Common myeloid progenitor, CD34-positive (primary cell): ENCODE measurements at regions not wholly inside any gene's neighbourhood (a gene's known extent, or its start where the extent isn't known, plus 50 kb on each side); places are given as distances from the start of the nearest gene placed in this dataset.

Experiments
- CTCF ChIA-PET: fragments of 350-600 bp; sonication (Branson Sonifier 250); formaldehyde crosslinking; loops from one replicate; lab custom pipeline; 2021; ENCODE audit warnings: antibody characterized with exemption; lab: Charles Lee
- POLR2A ChIA-PET: fragments of 350-600 bp; sonication (Branson Sonifier 250); formaldehyde crosslinking; loops from one replicate; lab custom pipeline; 2021; ENCODE audit warnings: antibody characterized with exemption; lab: Charles Lee
- DNase-seq, 3 donors: peaks; one replicate each; pipeline versions ENCODE4 v3.0.0 to v3.0.0-alpha.2; 2013
- H3K27ac ChIP-seq, 2 experiments: 1 replicate in 1 of 2; 2 replicates in 1 of 2; pipeline ENCODE4 v1.7.0; 2013; ENCODE audit warnings: inconsistent platforms in 2 of 2, low read length in 2 of 2, mild to moderate bottlenecking in 2 of 2, low read depth in 1 of 2, moderate library complexity in 1 of 2; ENCODE audit not compliant: severe bottlenecking in 2 of 2, insufficient read depth in 1 of 2, poor library complexity in 1 of 2
- H3K27me3 ChIP-seq, 5 experiments: replicated peaks in 2 of 5; 1 replicate in 3 of 5; 2 replicates in 2 of 5; pipeline versions ENCODE4 v1.6.1 to v1.7.0; 2013; ENCODE audit warnings: low read length in 4 of 5, mild to moderate bottlenecking in 2 of 5, moderate library complexity in 2 of 5, inconsistent platforms in 1 of 5; ENCODE audit not compliant: insufficient read depth in 5 of 5, control insufficient read depth in 4 of 5
- H3K36me3 ChIP-seq, 4 experiments: 1 replicate in 2 of 4; 2 replicates in 2 of 4; pipeline versions ENCODE4 v1.6.1 to v1.7.0; 2013; ENCODE audit warnings: low read length in 3 of 4, control low read depth in 1 of 4, mild to moderate bottlenecking in 1 of 4; ENCODE audit not compliant: control insufficient read depth in 4 of 4, insufficient read depth in 4 of 4
- H3K4me1 ChIP-seq, 4 experiments: 1 replicate in 3 of 4; 2 replicates in 1 of 4; pipeline versions ENCODE4 v1.6.1 to v1.7.1; 2013; ENCODE audit warnings: low read length in 3 of 4, mild to moderate bottlenecking in 3 of 4, control low read depth in 1 of 4, inconsistent platforms in 1 of 4, moderate library complexity in 1 of 4; ENCODE audit not compliant: control insufficient read depth in 4 of 4, insufficient read depth in 4 of 4; ENCODE audit errors: control extremely low read depth in 1 of 4
- H3K4me3 ChIP-seq, 7 experiments: 1 replicate in 4 of 7; 2 replicates in 3 of 7; pipeline versions ENCODE4 v1.5.1 to v1.7.0; 2013; ENCODE audit warnings: mild to moderate bottlenecking in 7 of 7, low read length in 6 of 7, moderate library complexity in 6 of 7, inconsistent platforms in 2 of 7, low read depth in 2 of 7, control low read depth in 1 of 7; ENCODE audit not compliant: insufficient read depth in 4 of 7, control insufficient read depth in 1 of 7; ENCODE audit errors: extremely low read depth in 1 of 7
- H3K9me3 ChIP-seq, 5 experiments: 1 replicate in 4 of 5; 2 replicates in 1 of 5; pipeline versions ENCODE4 v1.6.1 to v1.7.1; 2013; ENCODE audit warnings: low read length in 4 of 5, mild to moderate bottlenecking in 2 of 5, inconsistent platforms in 1 of 5, low read depth in 1 of 5, moderate library complexity in 1 of 5; ENCODE audit not compliant: control insufficient read depth in 4 of 5, insufficient read depth in 2 of 5; ENCODE audit errors: control extremely low read depth in 1 of 5
- WGBS: methylation state at CpG from one replicate; pipeline ENCODE4 v1.1.5; 2013; ENCODE audit not compliant: insufficient coverage; 5-methylcytosine and 5-hydroxymethylcytosine counted together

DNA sequence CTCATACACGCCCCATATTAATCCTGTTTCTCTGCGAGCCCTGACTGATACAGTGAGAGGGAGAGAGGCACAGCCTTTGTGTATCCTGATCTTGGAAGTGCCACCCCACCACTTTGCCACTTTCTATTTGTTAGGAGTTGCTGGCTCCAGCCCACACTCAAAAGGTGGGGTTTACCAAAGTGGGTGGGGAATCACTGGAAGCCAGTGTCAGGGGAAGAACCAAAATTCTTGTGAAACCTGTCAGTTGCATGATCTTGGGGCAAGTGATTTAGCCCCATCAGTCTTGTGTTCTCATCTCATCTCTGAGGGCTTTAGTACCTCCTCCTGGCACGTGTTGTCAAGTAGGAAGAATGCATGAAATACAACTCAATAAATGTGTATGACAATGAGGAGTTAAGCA, 119.5 kb downstream of the SOX9 start:
- WGBS: no CpG with 5 or more reads among the region's 3 CpGs
- no peak for DNase-seq
- H3K36me3 ChIP-seq: no peaks in the 10 kb centered on the region
- no peaks in the 10 kb centered on the region for H3K4me1 ChIP-seq
- H3K9me3 ChIP-seq: peaks cover 0 to 3% (median 2%) of the 10 kb centered on the region in 5 experiments
- peaks cover 0 to 2% (median 0%) of the 10 kb centered on the region in 5 experiments for H3K27me3 ChIP-seq
- no peak overlapping the region for H3K4me3 ChIP-seq
- ChIA-PET CTCF (no interaction called here), POLR2A (no interaction called here)
- no peak overlapping the region for H3K27ac ChIP-seq

DNA sequence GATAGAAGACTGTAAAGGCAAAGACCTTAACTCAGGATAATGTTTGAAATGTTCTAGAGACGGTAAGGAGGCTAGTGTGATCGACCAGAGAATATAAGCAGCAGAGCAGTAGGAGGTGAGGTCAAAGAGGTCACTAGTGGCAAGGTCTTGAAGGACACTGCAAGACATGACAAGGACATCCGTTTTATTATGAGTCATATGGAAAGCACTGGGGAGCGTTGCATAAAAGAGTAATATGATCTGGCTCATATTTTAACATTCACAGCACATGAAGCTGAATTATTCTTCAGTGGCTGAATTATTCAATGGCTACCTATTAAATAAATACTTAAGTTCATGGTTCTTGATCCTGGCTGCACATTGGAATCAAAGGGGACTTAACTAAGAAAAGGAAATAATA, 123.7 kb downstream of the SOX9 start:
- peaks cover 0 to 3% (median 2%) of the 10 kb centered on the region in 5 experiments for H3K9me3 ChIP-seq
- H3K36me3 ChIP-seq: no peaks in the 10 kb centered on the region
- H3K27ac ChIP-seq: no peak overlapping the region
- DNase-seq: no peak
- ChIA-PET POLR2A (no interaction called here), CTCF (no interaction called here)
- no peaks in the 10 kb centered on the region for H3K4me1 ChIP-seq
- H3K4me3 ChIP-seq: no peak overlapping the region
- H3K27me3 ChIP-seq: no peaks in the 10 kb centered on the region
- WGBS: 83% methylated on average over 2 of the region's 4 CpGs

DNA sequence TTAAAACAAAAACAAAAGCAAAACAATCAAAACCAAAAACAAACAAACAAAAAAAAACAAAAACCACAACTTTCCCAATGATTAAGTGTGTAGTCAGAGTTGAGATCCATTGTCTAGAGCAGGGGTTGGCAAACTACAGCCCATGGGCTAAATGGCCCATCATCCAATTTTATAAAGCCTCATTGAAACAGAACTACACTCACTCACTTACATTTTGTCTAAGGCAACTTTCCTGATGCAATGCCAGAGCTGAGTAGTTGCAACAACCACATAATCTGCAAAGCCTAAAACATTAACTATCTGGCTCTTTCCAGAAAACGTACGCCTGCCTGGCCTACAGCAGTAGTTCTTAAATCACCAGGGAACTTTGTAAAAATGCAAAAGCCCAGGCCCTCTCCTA, 124.1 kb downstream of the SOX9 start:
- ChIA-PET POLR2A (no interaction called here), CTCF (no interaction called here)
- no peaks in the 10 kb centered on the region for H3K36me3 ChIP-seq
- no peaks in the 10 kb centered on the region for H3K4me1 ChIP-seq
- H3K27me3 ChIP-seq: no peaks in the 10 kb centered on the region
- 100% methylated on average over 2 of the region's 2 CpGs for WGBS
- H3K4me3 ChIP-seq: no peak overlapping the region
- H3K27ac ChIP-seq: no peak overlapping the region
- H3K9me3 ChIP-seq: peaks cover 0 to 3% (median 2%) of the 10 kb centered on the region in 5 experiments
- no peak for DNase-seq

DNA sequence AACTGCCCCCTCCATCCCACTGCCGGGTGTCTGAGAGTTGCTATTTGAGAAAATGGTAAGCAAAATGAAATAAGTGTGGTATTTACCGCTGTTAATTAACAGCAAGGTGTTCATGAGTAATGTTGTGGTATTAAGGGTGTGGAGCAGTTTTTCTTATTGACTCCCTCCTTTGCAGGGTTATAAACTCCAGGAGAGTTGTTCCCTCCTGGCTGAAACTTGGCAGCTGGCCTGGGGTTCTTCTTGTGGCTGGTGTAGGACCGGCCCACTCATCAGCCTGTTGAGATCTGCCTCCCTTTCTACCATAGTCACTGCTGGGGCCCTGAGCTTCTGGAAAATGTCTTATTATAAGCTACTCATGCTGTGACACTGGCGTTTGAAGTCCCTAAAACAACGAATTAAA, 128.6 kb downstream of the SOX9 start:
- Histone ChIP-seq H3K27ac (no peak overlapping the region), H3K4me1 (no peaks in the 10 kb centered on the region), H3K4me3 (no peak overlapping the region), H3K9me3 (no peaks in the 10 kb centered on the region), H3K27me3 (no peaks in the 10 kb centered on the region), H3K36me3 (no peaks in the 10 kb centered on the region)
- no peak for DNase-seq
- ChIA-PET CTCF (no interaction called here), POLR2A (no interaction called here)
- WGBS: 89% methylated on average over 4 of the region's 5 CpGs

DNA sequence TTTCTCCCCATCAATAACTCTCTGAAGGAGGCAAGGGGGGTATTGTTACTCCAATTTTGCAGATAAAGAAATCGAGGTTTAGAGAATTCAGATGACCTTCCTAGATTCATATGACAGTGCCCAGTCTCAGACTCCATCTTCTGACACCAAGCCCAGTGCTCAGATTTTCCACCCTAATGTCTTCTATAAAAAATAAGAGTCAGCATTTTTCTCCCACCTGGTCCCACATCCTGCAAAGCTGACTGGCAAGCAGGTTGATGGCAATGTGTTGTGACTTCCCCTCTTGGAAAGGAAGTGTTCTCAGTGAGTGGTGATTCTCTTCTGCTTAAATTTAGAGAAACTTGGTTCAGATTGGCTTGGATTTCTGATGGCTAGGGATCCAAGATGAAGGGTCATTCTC, 129.4 kb downstream of the SOX9 start:
- H3K27me3 ChIP-seq: no peaks in the 10 kb centered on the region
- WGBS: 100% methylated on average over 1 of the region's 1 CpG
- POLR2A ChIA-PET: no interaction called here

DNA sequence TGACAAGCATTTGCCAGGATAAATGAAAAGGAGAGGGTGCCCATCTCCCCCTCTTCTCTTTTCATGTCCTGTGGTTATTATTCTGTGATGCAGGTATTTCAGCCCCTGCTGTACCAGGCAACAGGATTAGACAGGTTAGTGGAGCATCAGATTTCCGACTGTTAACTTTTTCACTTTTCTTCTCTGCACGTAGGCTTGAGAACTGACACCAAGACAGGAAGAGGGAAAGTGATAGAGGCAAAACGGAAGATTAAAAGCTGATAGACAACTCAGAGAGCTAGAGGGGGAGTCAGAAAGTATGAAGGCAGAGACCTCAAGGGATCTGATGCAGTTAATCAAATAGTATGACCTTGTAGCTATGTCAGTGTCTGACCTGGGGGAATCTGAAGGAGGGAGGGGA, 132.8 kb downstream of the SOX9 start:
- Histone ChIP-seq H3K27me3 (no peaks in the 10 kb centered on the region), H3K9me3 (no peaks in the 10 kb centered on the region), H3K27ac (no peak overlapping the region), H3K4me3 (no peak overlapping the region), H3K4me1 (no peaks in the 10 kb centered on the region), H3K36me3 (no peaks in the 10 kb centered on the region)
- DNase-seq: no peak
- ChIA-PET CTCF (no interaction called here), POLR2A (no interaction called here)
- 94% methylated on average over 2 of the region's 3 CpGs for WGBS

More for the DNA sequence above, 129.4 kb downstream of the SOX9 start:
- CTCF ChIA-PET: no interaction called here
- H3K27ac ChIP-seq: no peak overlapping the region
- H3K4me1 ChIP-seq: no peaks in the 10 kb centered on the region
- H3K4me3 ChIP-seq: no peak overlapping the region
- no peaks in the 10 kb centered on the region for H3K36me3 ChIP-seq
- no peaks in the 10 kb centered on the region for H3K9me3 ChIP-seq
- DNase-seq: no peak

DNA sequence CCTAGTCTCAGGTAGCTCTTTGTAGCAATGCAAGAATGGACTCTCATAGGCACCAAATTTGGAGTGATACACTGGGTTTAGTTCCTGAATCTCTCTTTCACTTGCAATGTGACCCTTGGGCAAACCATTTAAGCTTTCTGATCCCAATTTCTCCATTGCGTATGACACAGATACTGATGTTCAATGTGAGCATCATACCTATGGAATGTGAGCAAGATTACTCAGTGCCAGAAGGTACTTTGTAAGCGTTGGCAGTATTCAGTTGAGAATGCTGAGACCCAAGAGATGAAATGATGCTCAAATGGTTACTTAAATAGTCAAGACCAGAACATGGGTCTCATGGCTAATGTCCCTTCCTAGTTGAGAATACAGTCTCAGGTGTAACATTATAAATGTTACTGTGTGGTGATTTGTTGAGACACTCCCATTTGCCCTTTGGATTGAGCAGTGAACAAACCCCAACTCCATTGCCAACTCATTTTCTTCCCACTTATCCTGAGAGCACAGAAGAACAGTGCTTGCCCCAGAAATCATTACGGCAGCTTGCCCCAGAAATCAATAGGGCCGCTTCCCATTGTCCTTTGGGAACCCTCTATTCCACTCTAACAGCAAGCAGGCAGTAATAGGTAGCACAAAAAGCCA, 134.1 kb downstream of the SOX9 start:
- no peak overlapping the region for H3K4me3 ChIP-seq
- H3K4me1 ChIP-seq: no peaks in the 10 kb centered on the region
- DNase-seq: no peak
- H3K27me3 ChIP-seq: no peaks in the 10 kb centered on the region
- H3K27ac ChIP-seq: no peak overlapping the region
- 95% methylated on average over 4 of the region's 4 CpGs for WGBS
- POLR2A ChIA-PET: no interaction called here
- no peaks in the 10 kb centered on the region for H3K9me3 ChIP-seq
- CTCF ChIA-PET: no interaction called here
- no peaks in the 10 kb centered on the region for H3K36me3 ChIP-seq
